Hematopoietic multipotent progenitor cell (in vitro differentiated cells): ENCODE measurements at regions not wholly inside any gene's neighbourhood (a gene's known extent, or its start where the extent isn't known, plus 50 kb on each side); places are given as distances from the start of the nearest gene placed in this dataset.
"Not testable (repeated sequence)": the region's sequence is repeated elsewhere in the genome, so short reads cannot be mapped to it uniquely, and the experiment has no call there.

ENCODE experiments used
- DNase-seq, 3 donors: peaks; one replicate each; pipeline ENCODE4 v3.0.0-alpha.2; 2011 to 2015; ENCODE audit warnings: low read depth in 2 of 3, low spot score in 2 of 3

DNA sequence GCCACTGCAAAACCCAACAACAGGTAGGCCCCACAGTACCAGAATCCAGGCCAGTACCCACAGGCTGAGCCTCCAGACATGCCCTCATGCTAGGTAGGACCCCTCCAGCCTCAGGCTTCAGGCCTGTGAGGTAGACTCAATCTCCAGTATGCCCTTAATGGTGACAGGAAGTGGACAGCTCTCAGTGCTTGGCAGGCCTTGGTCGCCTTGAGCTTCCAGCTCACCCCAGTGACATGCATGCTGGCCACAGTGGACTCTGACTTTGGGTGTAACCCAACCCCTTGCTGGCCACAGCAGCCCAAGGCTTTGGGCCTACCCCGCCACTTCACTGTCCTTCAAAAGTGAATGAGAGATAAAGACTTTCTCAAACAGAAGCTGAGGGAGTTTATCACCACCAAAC lies 324.2 kb downstream of the ANTXR2 start:
- no peak for DNase-seq

DNA sequence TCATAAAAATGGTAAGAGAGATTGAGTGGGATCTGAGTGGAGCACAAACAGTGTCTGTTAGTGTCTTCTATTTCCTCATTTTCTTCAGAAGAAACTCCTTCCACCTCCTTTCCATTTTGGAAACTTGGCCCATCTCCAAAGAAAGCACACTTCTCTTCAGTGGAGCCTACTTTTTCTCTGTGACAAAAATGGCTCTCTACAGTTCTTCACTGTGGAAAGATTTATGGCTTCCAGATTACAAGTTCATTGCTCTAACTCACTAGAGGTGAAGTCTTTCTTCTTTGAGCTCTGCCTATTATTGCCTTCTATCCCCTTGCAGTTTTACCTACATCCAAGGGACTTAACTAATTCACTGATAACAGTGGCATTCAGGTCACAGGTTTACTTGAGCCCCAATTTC lies 325.8 kb downstream of the ANTXR2 start:
- DNase-seq: no peak

DNA sequence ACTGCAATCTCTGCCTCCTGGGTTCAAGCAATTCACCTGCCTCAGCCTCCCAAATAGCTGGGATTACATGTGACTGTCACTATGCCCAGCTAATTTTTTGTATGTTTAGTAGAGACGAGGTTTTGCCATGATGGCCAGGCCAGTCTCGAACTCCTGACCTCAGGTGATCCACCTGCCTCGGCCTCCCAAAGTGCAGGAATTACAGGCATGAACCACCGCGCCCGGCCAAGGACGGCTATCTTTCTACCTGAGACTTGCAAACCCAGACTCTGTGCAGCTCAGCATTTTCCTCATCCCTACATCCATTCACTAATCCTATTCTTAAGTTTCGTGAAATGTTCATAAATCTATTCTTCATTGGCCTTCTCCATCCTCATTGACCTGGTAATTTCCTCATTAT lies 330.0 kb downstream of the ANTXR2 start:
- DNase-seq: no peak

DNA sequence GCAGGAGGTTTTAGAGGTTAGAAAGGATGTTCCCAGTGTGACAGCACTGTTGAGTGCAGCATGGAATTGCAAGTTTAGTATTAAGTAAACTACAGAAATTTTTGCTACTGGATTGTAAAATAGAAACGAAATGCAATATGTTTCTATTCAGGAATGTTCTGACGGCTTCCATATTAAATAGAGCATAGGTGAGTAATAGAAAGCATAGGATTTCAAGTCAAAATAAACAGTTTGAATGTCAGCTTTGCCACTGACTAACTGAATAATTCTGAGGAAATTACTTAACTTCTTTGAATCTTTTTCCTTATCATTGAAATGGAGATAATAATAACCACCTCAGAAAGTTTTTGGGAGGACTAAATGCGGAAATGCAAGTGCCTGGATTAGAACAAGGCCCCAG lies 331.9 kb upstream of the GK2 start:
- no peak for DNase-seq

DNA sequence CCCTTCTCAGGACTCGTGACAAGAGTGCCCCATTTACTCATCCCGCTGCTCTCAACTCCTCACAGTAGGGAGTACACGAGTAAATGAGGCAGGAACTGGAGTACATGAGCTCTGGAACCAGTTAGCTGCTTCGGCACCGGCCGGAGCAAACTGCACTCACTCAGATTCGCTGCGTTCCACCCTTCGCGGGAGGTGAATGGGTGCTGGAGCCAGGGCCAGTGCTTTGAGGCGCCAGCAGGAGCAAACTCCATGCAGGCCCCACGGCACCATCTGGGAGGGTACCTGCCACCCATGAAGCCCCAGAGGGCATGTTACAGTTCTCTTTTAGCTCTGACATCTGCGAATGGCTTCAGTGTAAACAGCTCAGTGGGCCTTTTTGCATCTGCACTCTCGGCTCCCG lies 315.5 kb upstream of the GK2 start:
- no peak for DNase-seq

DNA sequence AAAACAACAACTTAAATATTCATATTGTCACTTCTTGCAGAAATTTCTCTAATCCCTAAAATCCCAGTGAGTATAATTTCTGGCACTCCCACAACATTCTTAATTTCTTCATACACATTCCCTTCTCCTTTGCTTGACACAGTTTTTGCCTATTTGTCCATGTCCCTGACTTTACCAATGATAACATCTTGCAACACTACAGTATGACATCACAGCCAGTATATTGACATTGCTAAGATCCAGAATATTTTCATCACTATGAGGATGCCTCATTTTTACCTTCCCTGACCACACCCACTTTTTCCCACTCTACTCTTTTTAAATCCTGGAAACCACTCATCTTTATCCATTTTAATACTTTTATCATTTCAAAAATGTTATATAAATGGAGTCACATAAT lies 292.3 kb upstream of the GK2 start:
- no peak for DNase-seq

DNA sequence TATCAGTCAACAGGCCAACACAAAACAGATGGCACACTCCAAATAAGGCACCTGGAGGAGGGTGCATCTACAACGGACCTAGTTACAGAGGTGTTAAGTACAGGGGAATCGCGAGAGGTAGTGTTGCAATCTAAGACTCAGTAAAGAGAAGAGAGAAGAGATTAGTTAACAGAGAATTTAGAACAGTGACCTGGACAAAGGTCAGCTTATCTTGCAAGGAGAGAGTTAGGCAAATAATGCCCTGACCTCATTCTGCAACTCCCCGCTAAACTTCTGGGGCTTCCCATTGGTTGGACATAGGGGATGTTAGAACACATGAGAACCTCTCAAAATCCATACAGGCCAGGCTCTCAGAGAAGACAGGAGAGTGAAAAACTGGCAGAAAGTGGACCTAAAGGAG lies 289.4 kb upstream of the GK2 start:
- no peak for DNase-seq

DNA sequence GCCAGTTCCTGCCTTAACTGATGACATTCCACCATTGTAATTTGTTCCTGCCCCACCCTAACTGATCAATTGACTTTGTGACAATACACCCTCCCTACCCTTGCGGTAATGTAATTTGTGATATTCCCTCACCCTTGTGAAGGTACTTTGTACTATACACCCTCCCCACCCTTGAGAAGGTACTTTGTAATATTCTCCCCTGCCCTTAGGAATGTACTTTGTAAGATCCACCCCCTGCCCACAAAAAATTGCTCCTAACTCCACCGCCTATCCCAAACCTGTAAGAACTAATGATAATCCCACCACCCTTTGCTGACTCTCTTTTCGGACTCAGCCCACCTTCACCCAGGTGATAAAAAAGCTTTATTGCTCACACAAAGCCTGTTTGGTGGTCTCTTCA lies 288.5 kb upstream of the GK2 start:
- DNase-seq: not testable (repeated sequence)

DNA sequence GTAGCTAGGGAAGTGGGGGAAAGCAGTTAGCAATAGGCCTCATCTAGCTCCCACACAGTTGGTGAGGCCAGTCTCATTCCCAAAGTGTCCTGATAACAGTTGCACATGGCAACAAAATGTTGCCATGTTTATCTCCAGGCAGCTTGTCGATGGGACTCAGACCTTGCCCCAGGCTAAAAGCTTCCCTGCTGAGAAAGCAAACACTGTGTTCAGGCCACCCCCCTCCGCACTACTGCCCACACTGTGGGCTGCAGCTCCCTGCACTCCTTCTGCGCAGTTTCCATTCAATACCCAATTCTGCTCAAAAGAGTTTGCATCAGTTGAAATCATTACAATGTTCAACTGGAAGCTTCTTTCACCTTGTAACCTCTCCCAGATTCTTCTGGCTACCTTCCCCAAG lies 287.8 kb upstream of the GK2 start:
- no peak for DNase-seq

DNA sequence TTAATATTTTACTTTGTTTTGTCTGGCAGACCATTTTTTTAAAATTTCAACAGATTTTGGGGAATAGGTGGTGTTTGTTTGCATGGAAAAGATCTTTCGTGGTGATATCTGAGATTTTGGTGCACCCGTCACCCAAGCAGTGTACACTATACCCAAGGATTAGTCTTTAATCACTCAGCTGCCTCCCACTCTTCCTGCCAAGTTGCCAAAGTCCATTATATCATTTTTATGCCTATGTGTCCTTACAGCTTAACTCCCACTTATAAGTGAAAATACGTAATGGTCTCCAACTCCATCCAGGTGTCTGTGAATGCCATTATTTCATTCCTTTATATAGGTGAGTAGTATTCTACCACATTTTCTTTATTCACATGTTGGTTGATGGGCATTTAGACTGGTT lies 281.7 kb upstream of the GK2 start:
- DNase-seq: no peak

DNA sequence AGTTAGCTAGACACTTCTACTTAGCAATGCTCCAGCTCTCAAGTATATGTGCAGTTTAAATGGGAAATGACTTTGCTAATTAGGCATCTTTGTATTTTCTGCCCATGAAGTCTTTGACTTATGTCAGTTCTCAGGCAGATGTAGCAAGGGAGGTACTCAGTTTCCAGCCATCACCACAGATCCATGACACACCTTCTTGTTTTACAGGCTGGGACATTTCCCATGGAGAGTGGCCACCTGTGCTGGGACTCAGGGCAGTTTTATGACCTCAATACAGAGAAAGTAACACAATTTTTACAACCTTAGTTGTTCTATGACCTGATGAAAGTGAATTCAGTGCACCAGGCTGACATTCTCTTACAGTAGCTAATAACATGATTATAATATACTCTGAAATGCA lies 280.7 kb upstream of the GK2 start:
- DNase-seq: peak in 1 of 3 donors; percentile 12

DNA sequence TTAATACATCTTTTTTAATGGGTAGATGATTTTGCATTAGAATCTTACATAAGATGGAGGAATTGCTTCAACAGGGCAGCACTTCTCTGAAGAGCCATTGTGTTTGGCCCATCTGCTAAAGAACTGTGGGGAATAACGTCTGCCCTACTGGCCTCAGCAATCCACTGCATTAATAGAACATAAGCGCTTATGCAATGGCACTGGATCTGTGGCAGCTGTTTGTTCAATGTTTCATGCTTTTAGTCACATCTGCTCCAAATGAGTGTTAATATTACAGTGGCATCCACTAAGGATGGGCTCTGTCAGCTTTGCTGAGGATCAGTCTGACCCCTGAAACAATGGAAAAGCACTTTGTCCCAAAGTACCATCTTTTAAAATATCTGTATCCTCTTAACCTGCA lies 279.0 kb upstream of the GK2 start:
- no peak for DNase-seq

DNA sequence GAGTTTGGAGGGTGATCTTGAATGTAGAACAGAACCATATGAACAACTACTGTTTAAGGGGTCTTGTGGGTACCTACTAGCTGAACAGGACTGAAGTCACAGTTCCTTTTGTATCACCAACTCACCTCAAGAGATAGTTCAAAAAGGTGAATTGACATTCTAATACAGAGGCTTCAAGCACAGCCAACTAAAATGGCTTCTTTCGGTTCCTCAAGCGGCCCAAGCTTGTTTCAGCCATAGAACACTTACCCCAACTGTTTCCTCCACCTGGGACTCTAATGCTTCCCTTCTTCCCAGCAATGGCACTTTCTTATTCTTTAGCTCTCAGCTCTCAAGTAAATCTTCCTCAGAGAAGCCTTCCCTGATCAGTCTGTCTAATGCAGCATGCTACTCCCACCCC lies 277.5 kb upstream of the GK2 start:
- DNase-seq: no peak

DNA sequence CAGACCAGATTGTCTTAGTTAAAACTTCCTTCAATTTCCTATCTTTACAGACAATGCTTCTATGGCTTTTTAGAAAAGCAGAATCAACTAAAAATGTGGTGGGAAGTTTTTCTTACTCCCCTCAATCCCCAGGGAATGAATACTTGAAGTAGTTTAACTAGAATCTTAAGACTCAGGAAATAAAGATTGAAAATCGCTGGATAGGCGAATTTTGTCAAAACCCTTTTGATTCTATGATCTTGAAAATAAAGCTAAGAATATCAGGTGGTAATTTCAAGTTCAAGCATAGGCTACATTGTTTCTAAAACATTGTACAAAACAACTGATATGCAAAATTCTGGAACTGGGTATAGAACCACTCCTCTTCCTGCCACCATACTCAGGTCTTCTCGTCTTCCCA lies 276.5 kb upstream of the GK2 start:
- DNase-seq: no peak

DNA sequence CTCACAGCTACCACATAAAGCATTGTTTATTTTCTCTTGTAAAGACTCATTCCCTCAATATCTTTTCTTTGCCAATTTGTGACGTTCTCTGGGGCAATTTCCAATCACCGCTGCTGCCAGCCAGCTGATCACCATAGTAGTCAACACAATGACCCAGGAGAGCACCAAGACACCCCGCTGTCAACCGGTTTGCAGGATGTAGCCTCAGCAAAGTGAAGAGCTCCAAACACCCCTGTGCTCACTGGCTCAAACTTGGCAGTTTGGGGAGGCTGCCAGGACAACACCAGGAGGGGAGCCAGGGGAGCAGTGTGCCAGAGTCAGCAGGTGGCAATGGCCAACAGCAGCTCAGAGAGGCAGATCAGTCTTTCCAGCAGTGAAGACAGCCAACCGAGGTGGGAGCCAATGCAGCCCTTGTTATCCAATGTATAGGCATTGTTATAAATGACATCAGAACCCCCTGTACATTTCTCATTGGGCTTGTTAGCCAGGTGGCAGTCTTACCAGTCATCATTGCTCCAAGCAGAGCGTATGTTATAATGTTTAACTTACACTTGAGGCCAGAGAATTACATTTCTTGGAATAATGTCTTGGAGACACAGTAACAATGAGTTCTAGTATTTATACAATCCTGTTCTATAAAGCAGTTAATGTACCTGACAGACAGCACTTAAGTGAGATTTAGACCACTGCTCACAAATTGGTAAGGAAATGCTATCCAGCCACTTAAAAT lies 274.9 kb upstream of the GK2 start:
- no peak for DNase-seq

DNA sequence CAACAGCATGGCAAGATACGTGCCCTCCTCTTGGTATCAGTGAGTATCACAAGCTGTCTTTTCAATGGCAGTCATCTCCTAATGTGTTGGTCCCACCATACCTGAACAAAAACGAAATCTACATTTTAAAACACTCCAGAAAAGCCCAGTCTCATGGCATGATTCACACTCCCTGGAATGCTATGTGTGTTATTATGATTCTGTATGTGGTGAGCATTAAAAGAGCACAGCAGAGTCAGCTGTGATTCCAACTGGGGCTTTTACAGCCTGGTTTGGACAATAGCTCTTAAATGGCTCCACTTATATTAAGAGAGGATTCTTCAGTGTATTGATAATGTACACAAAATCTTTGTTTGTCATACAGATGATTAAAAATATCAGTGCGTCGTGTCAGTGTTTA lies 274.1 kb upstream of the GK2 start:
- no peak for DNase-seq

DNA sequence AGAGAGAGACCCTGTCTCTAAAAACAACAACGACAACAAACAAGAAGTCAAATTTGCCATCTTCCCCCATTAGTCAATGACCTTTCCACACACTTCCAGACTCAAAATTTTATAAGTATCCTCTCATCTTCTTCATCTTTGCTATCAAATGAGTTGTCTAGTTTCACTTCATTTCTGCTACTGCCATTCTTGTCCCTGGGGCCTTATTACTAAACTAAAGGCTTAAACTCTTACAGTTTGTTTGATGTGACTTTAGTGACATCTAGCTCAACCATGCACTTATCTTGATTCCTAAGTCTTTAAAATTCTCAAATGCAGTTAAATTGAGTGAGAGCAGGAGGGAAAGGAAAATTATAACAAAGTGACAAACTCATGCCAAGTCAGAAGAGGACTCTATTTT lies 271.8 kb upstream of the GK2 start:
- DNase-seq: no peak

DNA sequence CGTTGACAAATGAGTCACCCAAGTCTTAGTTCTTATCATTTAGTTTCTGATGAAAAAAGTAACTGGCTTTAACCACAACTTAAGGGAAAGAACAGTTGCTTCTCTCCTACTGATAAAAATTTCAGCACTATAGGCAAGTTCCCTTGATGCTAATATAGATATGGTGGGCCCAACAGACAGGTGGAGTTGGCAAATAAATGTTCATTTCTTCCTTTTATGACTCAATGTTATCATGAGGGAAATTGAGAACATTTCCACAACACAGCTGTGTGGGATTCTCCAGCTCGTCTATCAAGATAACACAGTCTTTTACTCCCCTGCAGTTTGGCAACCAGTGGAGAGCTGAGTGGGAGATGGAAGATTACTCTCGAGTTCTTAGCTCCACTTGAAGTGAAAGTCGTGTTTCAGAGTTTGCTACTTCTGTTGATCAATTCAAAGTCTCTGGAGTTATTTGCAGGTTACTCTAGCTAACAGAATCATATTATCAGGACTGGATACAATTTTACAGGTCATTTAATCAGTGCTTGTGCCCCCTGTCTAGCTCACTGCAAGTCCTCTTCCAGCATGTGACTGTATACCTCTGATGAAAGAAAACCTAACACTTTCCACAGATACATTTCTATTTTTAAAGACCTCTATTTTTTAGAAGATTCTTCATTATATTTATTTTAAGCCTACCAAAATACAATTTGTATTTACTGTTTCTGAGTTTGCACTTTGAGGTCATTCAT lies 270.6 kb upstream of the GK2 start:
- peak in 2 of 3 donors; percentile 40 to 69 for DNase-seq

DNA sequence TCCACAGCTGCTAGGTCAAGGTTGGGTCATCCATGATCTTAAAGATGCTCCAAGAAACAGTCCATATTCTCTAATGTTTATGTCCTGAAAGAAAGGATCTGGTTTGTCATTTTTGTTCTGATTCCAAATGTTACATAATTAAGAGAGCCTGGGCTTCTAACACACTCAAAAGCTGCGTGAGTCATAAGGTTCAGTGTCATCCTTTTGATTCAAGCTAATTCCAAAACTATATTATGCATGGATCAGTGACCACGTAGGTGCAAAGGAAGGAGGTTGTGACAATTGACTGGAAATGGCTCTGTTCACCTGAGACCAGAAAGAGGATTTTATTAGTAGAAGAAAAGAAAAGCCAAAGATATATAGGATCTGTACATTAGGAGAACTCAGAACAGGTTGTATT lies 268.7 kb upstream of the GK2 start:
- no peak for DNase-seq

DNA sequence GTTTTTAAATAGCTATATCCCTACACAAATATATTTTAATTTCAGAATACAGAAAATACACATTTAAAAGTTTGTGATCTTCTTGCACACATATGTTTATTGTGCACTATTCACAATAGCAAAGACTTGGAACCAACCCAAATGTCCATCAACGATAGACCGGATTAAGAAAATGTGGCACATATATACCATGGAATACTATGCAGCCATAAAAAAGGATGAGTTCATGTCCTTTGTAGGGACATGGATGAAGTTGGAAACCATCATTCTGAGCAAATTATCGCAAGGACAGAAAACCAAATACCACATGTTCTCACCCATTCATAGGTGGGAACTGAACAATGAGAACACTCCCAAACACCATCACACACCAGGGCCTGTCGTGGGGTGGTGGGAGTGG lies 266.9 kb upstream of the GK2 start:
- not testable (repeated sequence) for DNase-seq

DNA sequence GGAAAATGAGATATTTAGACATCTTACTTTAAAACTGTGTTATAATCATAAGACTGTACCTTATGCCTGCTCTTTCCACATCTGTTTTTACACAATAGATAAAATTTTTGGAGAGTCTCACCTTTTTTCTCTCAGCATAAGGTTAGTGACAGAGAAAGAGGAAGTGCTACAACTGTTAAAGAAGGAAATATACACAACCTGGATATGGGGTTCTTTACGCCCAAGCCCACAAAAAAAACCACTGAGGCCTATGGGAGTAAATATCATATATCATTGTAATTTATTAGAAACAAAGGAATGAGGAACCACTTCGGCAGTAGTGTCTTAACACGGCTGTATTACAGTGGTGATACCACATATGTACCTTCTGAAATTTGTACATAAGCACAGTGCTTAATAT lies 265.9 kb upstream of the GK2 start:
- DNase-seq: peak in 2 of 3 donors; percentile 30 to 77

DNA sequence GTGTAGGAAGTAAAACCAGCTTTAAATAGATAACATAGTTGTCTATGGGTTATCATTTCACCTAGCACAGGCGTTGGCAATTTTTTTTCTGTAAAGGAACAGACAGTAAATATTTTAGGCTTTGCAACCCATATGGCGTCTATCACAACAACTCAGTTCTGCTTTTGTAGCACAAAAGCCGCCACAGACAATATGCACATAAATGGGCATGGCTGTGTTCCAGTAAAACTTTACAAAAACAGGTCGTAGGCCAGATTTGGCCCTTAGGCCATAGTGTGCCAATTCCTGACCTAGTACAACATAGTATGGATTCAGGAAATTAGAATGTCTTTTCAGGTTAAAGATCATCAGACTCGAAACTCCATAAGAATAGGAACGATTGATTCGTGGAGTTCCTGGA lies 265.3 kb upstream of the GK2 start:
- peak in 1 of 3 donors; percentile 9 for DNase-seq

DNA sequence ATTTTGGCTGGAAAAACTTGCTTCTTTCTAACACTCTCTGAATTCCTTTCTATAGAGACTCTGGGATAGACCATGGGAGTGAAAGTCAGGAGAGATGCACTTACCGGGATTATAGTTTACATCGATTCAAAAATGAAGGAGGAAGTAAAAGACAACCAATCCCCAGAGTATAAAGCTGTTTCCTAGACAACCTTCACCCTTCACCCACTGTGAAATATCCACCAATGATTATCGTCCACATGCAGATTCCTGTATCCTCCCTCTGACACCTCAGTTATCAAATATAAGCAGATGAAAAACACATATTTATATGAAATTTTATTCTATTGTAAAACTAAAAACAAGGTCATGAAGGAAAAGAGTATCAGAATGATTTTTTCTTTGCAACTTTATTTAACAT lies 258.8 kb upstream of the GK2 start:
- DNase-seq: no peak
